Transverse colon (tissue), 3 donors: ENCODE measurements at regions not wholly inside any gene's neighbourhood (a gene's known extent, or its start where the extent isn't known, plus 50 kb on each side); places are given as distances from the start of the nearest gene placed in this dataset.

ENCODE experiments used
- CTCF ChIP-seq, 5 experiments: fragments of 200-600 bp in 3 of 5; fragments of 450-650 bp in 2 of 5; sonication (generic) in 3 of 5; IDR thresholded peaks; 1 replicate in 2 of 5; 2 replicates in 3 of 5; pipeline ENCODE4 v1.5.1; 2016 to 2017; ENCODE audit warnings: antibody characterized with exemption in 5 of 5, inconsistent platforms in 3 of 5, mild to moderate bottlenecking in 2 of 5, moderate library complexity in 1 of 5
- POLR2A ChIP-seq: fragments of 450-650 bp; IDR thresholded peaks from one replicate; pipeline ENCODE4 v1.6.1; 2016; ENCODE audit warnings: antibody characterized with exemption, mild to moderate bottlenecking, moderate library complexity

- TF ChIP-seq CTCF (IDR thresholded peaks at IDR 0.05), result no peak
- TF ChIP-seq POLR2A, result no peak
These were observed 53.2 kb upstream of the AMPD3 start for GRCh38 chr11:10401696-10402392.
